IMR-90 (cell line): ENCODE measurements at regions not wholly inside any gene's neighbourhood (a gene's known extent, or its start where the extent isn't known, plus 50 kb on each side); places are given as distances from the start of the nearest gene placed in this dataset.

ENCODE experiments used
- CEBPB ChIP-seq: IDR thresholded peaks from 2 replicates; pipeline ENCODE4 v1.6.1; 2012; ENCODE audit warnings: low read depth, low read length, improper control_type of control experiment
- CTCF ChIP-seq: conservative IDR thresholded peaks from 2 replicates; pipeline ENCODE4 v1.5.1; 2012; ENCODE audit warnings: mild to moderate bottlenecking, low read depth, low read length, improper control_type of control experiment
- POLR2A ChIP-seq: IDR thresholded peaks from 2 replicates; pipeline ENCODE4 v1.6.1; 2012; ENCODE audit warnings: mild to moderate bottlenecking, low read depth, low read length
- USF2 ChIP-seq: fragments of 150-350 bp; IDR thresholded peaks from 2 replicates; pipeline ENCODE4 v1.6.1; 2017; ENCODE audit warnings: mild to moderate bottlenecking, antibody characterized with exemption, low read length, low read depth

- TF ChIP-seq CEBPB (no peak), POLR2A (no peak), CTCF (no peak), USF2 (no peak)
Observed at GRCh38 chr4:100056701-100057100, 106.6 kb upstream of the H2AZ1 start.
